Small intestine (tissue), 7 donors: ENCODE measurements at regions not wholly inside any gene's neighbourhood (a gene's known extent, or its start where the extent isn't known, plus 50 kb on each side); places are given as distances from the start of the nearest gene placed in this dataset.

ENCODE experiments used
- DNase-seq, 2 donors: peaks; one replicate each; pipeline versions ENCODE4 v3.0.0 to v3.0.0-alpha.2; 2013
- FAIRE-seq: peaks from 2 replicates; lab custom pipeline; 2012; peaks lifted over from hg19 to GRCh38; lab: Jason Lieb, UNC
- H3K27ac ChIP-seq, 3 donors: one replicate each; pipeline ENCODE4 v1.5.1; 2013; ENCODE audit warnings: low read length in 2 of 3, mild to moderate bottlenecking in 2 of 3, control low read depth in 1 of 3, inconsistent platforms in 1 of 3, low read depth in 1 of 3, moderate library complexity in 1 of 3
- H3K27me3 ChIP-seq, 3 donors: one replicate each; pipeline ENCODE4 v1.6.1; 2013; ENCODE audit warnings: low read length in 3 of 3, inconsistent platforms in 1 of 3; ENCODE audit not compliant: control insufficient read depth in 3 of 3, insufficient read depth in 3 of 3
- H3K36me3 ChIP-seq, 3 donors: one replicate each; pipeline ENCODE4 v1.6.1; 2013; ENCODE audit warnings: low read length in 3 of 3, inconsistent platforms in 1 of 3, low read depth in 1 of 3, mild to moderate bottlenecking in 1 of 3, moderate library complexity in 1 of 3; ENCODE audit not compliant: control insufficient read depth in 3 of 3, insufficient read depth in 2 of 3
- H3K4me1 ChIP-seq, 3 donors: one replicate each; pipeline ENCODE4 v1.6.1; 2013; ENCODE audit warnings: low read length in 2 of 3, inconsistent platforms in 1 of 3, low read depth in 1 of 3, mild to moderate bottlenecking in 1 of 3, moderate library complexity in 1 of 3; ENCODE audit not compliant: control insufficient read depth in 3 of 3, insufficient read depth in 2 of 3
- H3K4me3 ChIP-seq, 3 donors: one replicate each; pipeline ENCODE4 v1.5.1; 2013; ENCODE audit warnings: low read length in 3 of 3, control low read depth in 1 of 3, inconsistent platforms in 1 of 3, low read depth in 1 of 3, mild to moderate bottlenecking in 1 of 3, moderate library complexity in 1 of 3
- H3K9me3 ChIP-seq, 2 donors: one replicate each; pipeline ENCODE4 v1.6.1; 2013; ENCODE audit warnings: low read depth in 1 of 2, low read length in 1 of 2; ENCODE audit not compliant: control insufficient read depth in 2 of 2, insufficient read depth in 1 of 2
- WGBS, 3 donors: extraction: QIAGEN DNeasy Blood & Tissue Kit; methylation state at CpG; one replicate each; pipeline ENCODE4 v1.1.7; 2013; 5-methylcytosine and 5-hydroxymethylcytosine counted together
- donor health status: healthy with polysubstance abuse.
- donor health status: control.
- donor health status: control.
- donor health status: Bipolar disorder and iron deficiency.
- donor health status: healthy.

- DNase-seq (no peak), FAIRE-seq (no peak)
- Histone ChIP-seq H3K27ac (no peak overlapping the region), H3K9me3 (peaks cover 0 to 11% of the 10 kb centered on the region in 2 donors), H3K27me3 (no peaks in the 10 kb centered on the region), H3K4me3 (no peak overlapping the region), H3K36me3 (no peaks in the 10 kb centered on the region), H3K4me1 (no peaks in the 10 kb centered on the region)
- 87 to 92% (median 90%) methylated on average over 4 of the region's 4 CpGs for WGBS, 3 donors
These were observed 1422.3 kb downstream of the AACS start for GRCh38 chr12:126487431-126487980.

GRCh38 chr12:126488806-126489205 is 1423.6 kb downstream of the AACS start:
- Histone ChIP-seq H3K27ac (no peak overlapping the region), H3K4me1 (no peaks in the 10 kb centered on the region), H3K27me3 (no peaks in the 10 kb centered on the region), H3K4me3 (no peak overlapping the region), H3K9me3 (peaks cover 0 to 11% of the 10 kb centered on the region in 2 donors), H3K36me3 (no peaks in the 10 kb centered on the region)
- DNase-seq (no peak), FAIRE-seq (no peak)
- 69 to 89% (median 81%) methylated on average over 3 of the region's 3 CpGs for WGBS, 3 donors

- Histone ChIP-seq H3K27ac (no peak overlapping the region), H3K27me3 (no peaks in the 10 kb centered on the region), H3K36me3 (no peaks in the 10 kb centered on the region), H3K4me1 (no peaks in the 10 kb centered on the region), H3K4me3 (no peak overlapping the region), H3K9me3 (peaks cover 0 to 8% of the 10 kb centered on the region in 2 donors)
- FAIRE-seq (no peak), DNase-seq (no peak)
- 57 to 70% (median 57%) methylated on average over 7 of the region's 7 CpGs for WGBS, 3 donors
These were observed 1426.9 kb downstream of the AACS start for GRCh38 chr12:126492181-126492580.

GRCh38 chr12:126493366-126494108 is 1428.3 kb downstream of the AACS start:
- Histone ChIP-seq H3K4me3 (no peak overlapping the region), H3K36me3 (no peaks in the 10 kb centered on the region), H3K4me1 (no peaks in the 10 kb centered on the region), H3K9me3 (peaks cover 0 to 8% of the 10 kb centered on the region in 2 donors), H3K27me3 (no peaks in the 10 kb centered on the region), H3K27ac (no peak overlapping the region)
- DNase-seq (no peak), FAIRE-seq (no peak)
- WGBS, 3 donors, result 41 to 52% (median 45%) methylated on average over 6 of the region's 6 CpGs

GRCh38 chr12:126496201-126496600 is 1431.0 kb downstream of the AACS start:
- Histone ChIP-seq H3K4me3 (no peak overlapping the region), H3K36me3 (no peaks in the 10 kb centered on the region), H3K9me3 (peaks cover 0 to 4% of the 10 kb centered on the region in 2 donors), H3K4me1 (no peaks in the 10 kb centered on the region), H3K27ac (no peak overlapping the region), H3K27me3 (no peaks in the 10 kb centered on the region)
- FAIRE-seq (no peak), DNase-seq (no peak)
- WGBS, 3 donors, result 67 to 74% (median 70%) methylated on average over 3 of the region's 3 CpGs

GRCh38 chr12:126506426-126507182 is 1441.4 kb downstream of the AACS start:
- no peak for FAIRE-seq
- 63 to 77% (median 73%) methylated on average over 7 of the region's 7 CpGs for WGBS, 3 donors

GRCh38 chr12:126507231-126507630 is 1442.0 kb downstream of the AACS start:
- H3K4me3 ChIP-seq, result no peak overlapping the region
- no peaks in the 10 kb centered on the region for H3K4me1 ChIP-seq
- no peaks in the 10 kb centered on the region for H3K36me3 ChIP-seq
- H3K27ac ChIP-seq, result no peak overlapping the region
- DNase-seq (no peak), FAIRE-seq (no peak)
- no peaks in the 10 kb centered on the region for H3K27me3 ChIP-seq
- peaks cover 0 to 4% of the 10 kb centered on the region in 2 donors for H3K9me3 ChIP-seq
- 52 to 70% (median 62%) methylated on average over 2 of the region's 2 CpGs for WGBS, 3 donors

More at GRCh38 chr12:126506426-126507182, 1441.4 kb downstream of the AACS start:
- Histone ChIP-seq H3K27me3 (no peaks in the 10 kb centered on the region), H3K9me3 (peaks cover 2 to 4% of the 10 kb centered on the region in 2 donors), H3K4me3 (no peak overlapping the region), H3K36me3 (no peaks in the 10 kb centered on the region), H3K27ac (no peak overlapping the region), H3K4me1 (no peaks in the 10 kb centered on the region)
- DNase-seq, result no peak

- Histone ChIP-seq H3K4me3 (no peak overlapping the region), H3K9me3 (peaks cover 0 to 4% of the 10 kb centered on the region in 2 donors), H3K4me1 (no peaks in the 10 kb centered on the region), H3K36me3 (no peaks in the 10 kb centered on the region), H3K27ac (no peak overlapping the region), H3K27me3 (no peaks in the 10 kb centered on the region)
- FAIRE-seq, result no peak
- WGBS, 3 donors, result 53 to 67% (median 65%) methylated on average over 4 of the region's 4 CpGs
- DNase-seq, result no peak
These were observed 1444.3 kb downstream of the AACS start for GRCh38 chr12:126509572-126509971.
